Activated T-cell treated with anti-CD3 and anti-CD28 coated beads for 1 hour (primary cell): ENCODE measurements at regions not wholly inside any gene's neighbourhood (a gene's known extent, or its start where the extent isn't known, plus 50 kb on each side); places are given as distances from the start of the nearest gene placed in this dataset.

Source experiments
- DNase-seq: peaks from one replicate; pipeline ENCODE4 v3.0.0-alpha.2; 2020; ENCODE audit warnings: low read depth

DNA sequence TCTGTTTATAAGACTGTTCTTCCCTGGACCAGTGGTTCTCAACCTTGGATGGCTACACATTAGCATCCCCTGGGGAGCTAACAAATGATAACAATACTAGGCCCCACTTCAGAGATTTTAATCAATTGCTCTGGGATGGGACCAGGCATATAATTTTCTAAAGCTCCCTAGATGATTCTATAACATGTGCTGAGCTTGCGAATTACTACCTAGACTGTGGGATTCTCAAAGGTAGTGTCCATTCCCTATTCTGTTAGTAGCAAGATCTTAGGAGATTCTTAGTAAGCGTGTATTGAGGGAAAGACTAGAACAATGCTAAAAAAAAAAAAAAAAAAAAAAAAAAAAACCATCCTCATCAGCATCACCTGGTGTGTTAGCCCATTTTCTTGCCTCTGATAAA, 412.0 kb upstream of the CDH5 start:
- no peak for DNase-seq

- DNase-seq, result no peak
Observed at GRCh38 chr16:65950211-65950610, 416.3 kb upstream of the CDH5 start.

DNA sequence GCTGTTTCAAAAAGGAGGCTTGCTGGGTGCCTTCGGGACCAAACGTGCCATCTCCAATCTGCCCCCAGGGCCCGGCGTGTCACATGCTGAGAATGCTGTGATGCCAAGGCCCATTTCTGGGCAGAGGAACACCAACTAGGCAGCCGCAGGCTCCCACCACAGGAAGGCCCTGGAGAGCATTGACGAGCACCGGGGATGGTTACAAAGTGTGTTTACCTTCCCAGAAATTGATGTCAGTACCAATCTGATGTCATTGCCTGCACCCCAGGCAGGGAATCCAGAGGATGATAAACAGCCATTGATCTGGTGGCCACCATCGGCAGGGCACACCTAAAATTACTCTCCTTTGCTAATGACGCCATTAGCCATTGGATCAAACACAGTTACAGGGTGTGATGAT, 418.1 kb upstream of the CDH5 start:
- DNase-seq, result no peak

GRCh38 chr16:65947951-65948350, 418.5 kb upstream of the CDH5 start:
- DNase-seq, result no peak

- DNase-seq, result no peak
Observed at GRCh38 chr16:65945493-65945892, 421.0 kb upstream of the CDH5 start.

DNA sequence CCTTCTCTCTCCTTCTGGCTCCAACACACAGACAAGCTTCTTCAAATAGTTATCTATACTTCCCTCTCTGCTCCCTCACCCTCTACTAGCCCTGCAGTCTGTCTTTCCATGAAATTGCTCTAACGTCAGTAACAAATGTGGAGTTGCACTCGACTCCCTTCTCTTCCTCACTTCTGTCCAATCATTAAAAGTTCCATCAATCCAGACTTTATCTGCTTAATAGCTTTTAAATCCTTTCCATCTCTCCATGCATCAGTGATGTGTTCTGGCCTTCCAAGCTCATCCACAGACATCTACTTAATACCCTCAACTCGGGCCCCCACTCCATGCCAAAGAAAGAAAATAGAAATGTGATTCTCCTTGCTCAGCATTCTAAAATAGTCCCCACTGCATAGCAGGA, 422.1 kb upstream of the CDH5 start:
- DNase-seq, result no peak

GRCh38 chr16:65940711-65941110, 425.8 kb upstream of the CDH5 start:
- DNase-seq, result no peak

DNA sequence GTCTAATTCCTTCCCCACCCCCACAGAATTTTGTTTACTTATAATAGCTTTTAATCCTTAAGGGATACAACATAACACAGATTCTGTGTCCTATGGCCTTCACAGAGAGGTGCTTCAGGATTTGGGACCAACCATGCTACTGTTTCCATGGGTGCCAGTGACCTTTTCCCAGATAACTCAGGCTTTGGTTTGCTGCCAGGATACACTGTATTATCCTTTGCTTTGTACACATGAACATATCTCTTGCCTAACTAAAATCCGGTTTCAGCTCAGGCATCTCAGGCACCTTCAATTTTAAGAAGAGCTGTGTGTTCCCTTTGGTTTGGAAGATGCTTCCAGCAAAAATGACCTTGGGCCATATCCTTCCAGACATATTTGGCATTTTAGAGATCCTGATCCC, 428.4 kb upstream of the CDH5 start:
- DNase-seq, result no peak

- DNase-seq, result no peak
Observed at GRCh38 chr16:65937455-65937854, 429.0 kb upstream of the CDH5 start.

- DNase-seq, result no peak
Observed at GRCh38 chr16:65936096-65936495, 430.4 kb upstream of the CDH5 start.

GRCh38 chr16:65934443-65934842, 432.0 kb upstream of the CDH5 start:
- DNase-seq, result no peak

GRCh38 chr16:65933703-65934102, 432.8 kb upstream of the CDH5 start:
- DNase-seq, result no peak

GRCh38 chr16:65932350-65933072, 434.0 kb upstream of the CDH5 start:
- DNase-seq, result no peak

DNA sequence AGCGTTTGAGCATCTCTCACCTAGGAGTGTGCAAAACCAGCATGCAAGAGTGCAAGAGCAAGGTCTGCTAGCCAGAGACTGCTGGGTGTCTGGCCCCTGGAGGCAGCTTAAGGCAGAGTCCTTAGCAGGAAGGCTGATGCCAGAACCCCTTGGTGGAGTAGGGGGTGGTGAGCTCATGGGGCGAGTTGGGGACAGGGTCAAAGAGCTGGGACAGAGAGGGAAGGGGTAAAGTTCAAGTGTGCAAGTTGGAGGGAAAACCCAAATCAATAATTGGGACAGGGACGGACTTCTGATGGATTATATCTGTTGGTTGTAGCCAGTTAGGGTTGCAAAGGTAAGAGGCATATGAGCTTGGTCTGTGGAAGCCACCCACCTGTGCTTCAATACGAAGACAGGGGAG, 443.6 kb upstream of the CDH5 start:
- DNase-seq, result no peak

- DNase-seq, result no peak
Observed at GRCh38 chr16:65919986-65920376, 446.5 kb upstream of the CDH5 start.

DNA sequence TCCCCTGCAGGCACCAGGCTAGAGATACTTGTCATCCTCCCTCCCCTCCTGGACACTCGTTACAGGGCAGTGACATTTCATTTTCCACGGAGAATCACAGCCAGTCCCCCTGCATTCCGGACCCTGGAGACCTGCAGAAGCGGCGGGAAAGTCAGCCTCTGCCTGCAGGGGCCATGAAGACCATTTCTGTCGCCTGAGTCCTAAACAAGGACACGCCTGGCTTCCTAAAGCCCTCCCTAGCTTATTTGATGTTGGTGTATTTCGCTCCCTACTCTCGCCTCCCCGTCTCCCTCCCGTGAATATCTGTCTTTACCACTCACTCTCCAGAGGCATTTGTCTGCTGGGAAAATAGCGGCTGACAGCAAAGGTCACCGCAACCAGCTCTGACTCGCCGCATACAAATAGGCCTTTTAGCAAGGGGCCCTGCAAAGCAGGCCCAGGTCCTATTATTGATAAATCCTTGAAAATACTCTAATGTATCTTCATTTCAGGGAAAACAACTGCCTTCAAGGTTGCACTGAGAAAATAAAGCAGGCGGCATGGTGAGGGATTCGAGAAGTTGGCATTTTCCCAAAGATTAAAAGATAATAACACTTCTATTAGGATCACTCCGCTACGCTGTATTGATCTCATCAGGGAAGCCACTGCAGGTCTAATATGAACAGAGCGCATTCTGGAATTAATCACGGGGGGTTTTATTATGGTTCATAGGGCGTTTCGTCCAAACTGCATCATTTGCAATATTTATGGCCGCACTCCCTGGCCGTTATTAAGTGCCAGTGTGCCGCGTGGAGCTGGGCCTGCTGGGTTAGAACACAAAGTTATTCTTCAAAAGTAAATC, 447.1 kb upstream of the CDH5 start:
- no peak for DNase-seq

DNA sequence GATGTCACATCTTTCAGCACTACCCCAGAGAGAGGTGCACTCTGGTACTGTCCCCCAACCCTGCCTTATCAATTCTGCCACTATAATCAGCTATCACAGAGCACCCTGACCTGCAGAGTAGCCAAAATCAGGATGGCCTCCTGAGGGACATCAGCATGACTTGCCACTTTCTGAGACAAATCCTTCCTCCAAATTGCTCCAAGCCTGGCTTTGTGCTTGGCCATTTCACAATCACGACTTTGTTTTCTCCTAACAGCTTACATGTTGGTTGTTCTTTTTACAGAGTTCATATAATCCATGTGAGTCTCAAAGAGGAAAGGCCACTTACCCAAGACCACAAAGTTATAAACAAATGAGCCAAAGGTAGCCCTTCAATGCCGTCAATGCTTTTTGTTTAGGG, 449.0 kb upstream of the CDH5 start:
- no peak for DNase-seq

- DNase-seq, result no peak
Observed at GRCh38 chr16:65916995-65917394, 449.5 kb upstream of the CDH5 start.

DNA sequence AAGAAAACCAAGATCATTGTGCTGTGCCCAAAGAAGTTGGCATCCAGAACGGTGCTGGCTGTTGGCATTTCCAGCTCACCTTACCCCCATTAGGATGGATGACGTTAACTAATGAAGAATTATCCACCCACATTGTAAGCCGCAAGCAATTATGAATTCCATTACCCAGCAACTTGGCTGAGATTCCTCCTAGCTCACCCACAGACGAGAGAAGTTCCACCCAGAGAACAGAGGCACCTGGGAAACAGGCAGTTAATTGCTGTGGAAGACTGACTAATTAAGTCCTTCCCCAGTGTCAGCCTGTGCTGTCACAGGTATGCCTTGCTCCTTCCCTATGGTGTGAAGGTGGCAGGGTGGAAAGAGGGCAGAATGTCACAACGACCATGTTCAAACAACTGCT, 456.2 kb upstream of the CDH5 start:
- no peak for DNase-seq

GRCh38 chr16:65909310-65910050, 457.0 kb upstream of the CDH5 start:
- DNase-seq, result no peak

DNA sequence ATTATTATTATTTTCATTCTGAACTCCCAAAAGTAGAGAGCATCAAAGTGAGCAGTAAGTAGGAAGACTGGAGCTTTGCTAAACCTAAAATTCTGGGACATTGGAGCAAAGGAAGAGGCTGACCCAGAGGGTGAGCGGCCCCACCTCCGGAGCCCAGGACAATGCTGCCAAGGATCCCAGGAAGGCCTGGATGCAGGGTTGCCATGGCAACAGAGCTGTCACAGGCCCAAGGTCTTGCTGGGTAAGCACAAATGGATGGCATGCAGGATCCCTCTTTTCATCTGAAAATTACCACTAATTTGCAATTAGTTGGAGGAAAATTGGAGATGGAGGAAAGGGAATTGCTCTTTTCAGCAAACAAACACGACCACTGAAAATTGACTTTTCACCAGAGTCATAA, 457.9 kb upstream of the CDH5 start:
- DNase-seq, result no peak

DNA sequence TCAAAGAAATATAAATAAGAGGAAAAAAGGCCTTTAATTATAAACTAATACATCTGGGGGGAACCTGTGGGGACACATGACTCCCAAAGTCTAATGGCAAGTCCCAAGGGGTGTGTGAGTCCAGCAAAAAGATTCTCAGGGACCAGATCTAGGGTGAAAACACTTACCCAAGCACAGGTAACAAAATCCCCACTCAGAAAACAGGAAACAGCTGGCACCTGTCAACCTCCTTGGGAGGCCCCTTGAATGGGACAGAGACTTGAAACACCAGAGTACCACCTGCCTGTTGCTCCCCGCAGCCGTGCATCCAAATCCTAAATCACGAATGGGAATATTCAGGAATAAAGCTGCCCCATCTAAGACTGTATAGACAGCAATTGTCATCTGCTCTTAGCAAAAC, 461.2 kb upstream of the CDH5 start:
- no peak for DNase-seq
